Esophagus squamous epithelium (tissue), 4 donors: ENCODE measurements at regions not wholly inside any gene's neighbourhood (a gene's known extent, or its start where the extent isn't known, plus 50 kb on each side); places are given as distances from the start of the nearest gene placed in this dataset.

Source experiments
- CTCF ChIP-seq, 6 experiments: fragments of 450-650 bp in 4 of 6; fragments of 200-600 bp in 2 of 6; sonication (generic) in 2 of 6; IDR thresholded peaks; one replicate each; pipeline ENCODE4 v1.5.1; 2016 to 2019; ENCODE audit warnings: antibody characterized with exemption in 6 of 6, mild to moderate bottlenecking in 4 of 6, moderate library complexity in 4 of 6
- POLR2A ChIP-seq, 4 donors: fragments of 450-650 bp; IDR thresholded peaks; one replicate each; pipeline ENCODE4 v1.6.1; 2017; ENCODE audit warnings: antibody characterized with exemption in 4 of 4, mild to moderate bottlenecking in 4 of 4, moderate library complexity in 3 of 4

GRCh38 chr2:109695290-109695689 lies 81.1 kb downstream of the SOWAHC start:
- TF ChIP-seq CTCF (IDR thresholded peaks at IDR 0.05) (no peak), POLR2A (IDR thresholded peaks at IDR 0.05) (no peak)
